Stimulated activated CD4-positive, alpha-beta T cell treated with anti-CD3 and anti-CD28 coated beads, Interleukin-15, amount 100 ng/mL, for 48 hours (primary cell): ENCODE measurements at regions not wholly inside any gene's neighbourhood (a gene's known extent, or its start where the extent isn't known, plus 50 kb on each side); places are given as distances from the start of the nearest gene placed in this dataset.

Experiments
- DNase-seq, 2 donors: peaks; one replicate each; pipeline ENCODE4 v3.0.0-alpha.2; 2020; ENCODE audit warnings: low read depth in 2 of 2

- DNase-seq = no peak
Measured at GRCh38 chr4:106767991-106768390, 268.1 kb downstream of the DKK2 start.

GRCh38 chr4:106766519-106766918 lies 269.6 kb downstream of the DKK2 start:
- no peak for DNase-seq

GRCh38 chr4:106764774-106765173 lies 271.3 kb downstream of the DKK2 start:
- no peak for DNase-seq

- no peak for DNase-seq
Measured at GRCh38 chr4:106762666-106763443, 273.3 kb downstream of the DKK2 start.

GRCh38 chr4:106753426-106753825 lies 282.7 kb downstream of the DKK2 start:
- DNase-seq = no peak

- no peak for DNase-seq
Measured at GRCh38 chr4:106746451-106746850, 289.7 kb downstream of the DKK2 start.

- no peak for DNase-seq
Measured at GRCh38 chr4:106738121-106738520, 298.0 kb downstream of the DKK2 start.

- no peak for DNase-seq
Measured at GRCh38 chr4:106718548-106718947, 317.6 kb downstream of the DKK2 start.

- DNase-seq = no peak
Measured at GRCh38 chr4:106717091-106717490, 319.0 kb downstream of the DKK2 start.

- no peak for DNase-seq
Measured at GRCh38 chr4:106715825-106716224, 320.3 kb downstream of the DKK2 start.

GRCh38 chr4:106708464-106708816 lies 327.7 kb downstream of the DKK2 start:
- no peak for DNase-seq

- DNase-seq = no peak
Measured at GRCh38 chr4:106707776-106708463, 328.2 kb downstream of the DKK2 start.

GRCh38 chr4:106704253-106704870 lies 331.8 kb downstream of the DKK2 start:
- no peak for DNase-seq

- no peak for DNase-seq
Measured at GRCh38 chr4:106700321-106700720, 331.7 kb upstream of the GIMD1 start.

- DNase-seq = no peak
Measured at GRCh38 chr4:106698621-106699195, 330.1 kb upstream of the GIMD1 start.

GRCh38 chr4:106695501-106696262 lies 327.1 kb upstream of the GIMD1 start:
- no peak for DNase-seq

GRCh38 chr4:106694232-106694631 lies 325.7 kb upstream of the GIMD1 start:
- no peak for DNase-seq

- no peak for DNase-seq
Measured at GRCh38 chr4:106691749-106692148, 323.2 kb upstream of the GIMD1 start.

GRCh38 chr4:106690487-106690886 lies 321.9 kb upstream of the GIMD1 start:
- DNase-seq = no peak

- no peak for DNase-seq
Measured at GRCh38 chr4:106687026-106687425, 318.4 kb upstream of the GIMD1 start.

GRCh38 chr4:106681381-106681921 lies 312.9 kb upstream of the GIMD1 start:
- DNase-seq = no peak

GRCh38 chr4:106679063-106679462 lies 310.5 kb upstream of the GIMD1 start:
- no peak for DNase-seq
